Muscle layer of colon (tissue), 2 donors: ENCODE measurements at regions not wholly inside any gene's neighbourhood (a gene's known extent, or its start where the extent isn't known, plus 50 kb on each side); places are given as distances from the start of the nearest gene placed in this dataset.

Experiments used
- H3K27ac ChIP-seq: one replicate; pipeline ENCODE4 v1.7.0; 2013; ENCODE audit warnings: low read depth, mild to moderate bottlenecking, low read length, moderate library complexity
- H3K27me3 ChIP-seq, 2 donors: one replicate each; pipeline ENCODE4 v1.7.0; 2013; ENCODE audit warnings: low read length in 2 of 2, mild to moderate bottlenecking in 2 of 2; ENCODE audit not compliant: insufficient read depth in 2 of 2, control insufficient read depth in 1 of 2
- H3K36me3 ChIP-seq: one replicate; pipeline ENCODE4 v1.7.0; 2013; ENCODE audit warnings: mild to moderate bottlenecking, low read length; ENCODE audit not compliant: insufficient read depth
- H3K4me1 ChIP-seq: one replicate; pipeline ENCODE4 v1.7.0; 2013; ENCODE audit warnings: mild to moderate bottlenecking, low read length; ENCODE audit not compliant: insufficient read depth
- H3K4me3 ChIP-seq, 2 donors: one replicate each; pipeline ENCODE4 v1.7.0; 2013; ENCODE audit warnings: low read length in 2 of 2, low read depth in 1 of 2, mild to moderate bottlenecking in 1 of 2, moderate library complexity in 1 of 2
- H3K9ac ChIP-seq: one replicate; pipeline ENCODE4 v1.7.0; 2013; ENCODE audit warnings: low read length
- H3K9me3 ChIP-seq: one replicate; pipeline ENCODE4 v1.7.0; 2013; ENCODE audit warnings: mild to moderate bottlenecking, low read length
- donor health status: abdominal sarcoma.
- donor health status: Adenocarcinoma of cecum.

DNA sequence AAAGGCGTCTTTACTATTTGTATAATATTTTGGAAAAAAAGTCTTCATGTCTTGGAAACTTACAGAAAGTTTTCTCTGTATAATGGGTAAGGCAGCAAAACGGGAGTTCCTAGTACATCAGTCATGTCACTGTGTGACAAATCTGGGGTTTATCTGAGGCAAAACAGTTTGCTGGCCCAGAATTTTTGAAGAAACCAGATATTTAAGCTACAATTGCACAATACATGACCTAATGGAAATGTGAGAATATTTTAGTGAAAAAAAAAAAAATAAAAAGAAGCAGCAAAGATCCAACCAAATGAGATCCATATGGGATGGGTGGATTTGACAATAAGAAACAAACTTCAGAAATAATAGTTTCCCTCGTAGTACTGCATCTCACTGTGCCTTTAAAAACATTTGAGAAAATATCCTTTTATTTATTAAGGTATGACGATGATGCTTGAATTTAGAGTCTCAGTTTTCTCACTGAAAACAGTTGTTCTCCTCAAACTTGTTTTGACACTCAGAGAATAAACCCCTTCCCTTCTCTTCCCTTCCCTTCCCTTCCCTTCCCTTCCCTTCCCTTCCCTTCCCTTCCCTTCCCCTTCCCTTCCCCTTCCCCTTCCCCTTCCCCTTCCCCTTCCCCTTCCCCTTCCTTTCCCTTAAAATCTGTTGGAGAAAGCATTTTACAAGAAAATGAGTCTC is 180.5 kb upstream of the TUT7 start:
- Histone ChIP-seq H3K4me1 (peaks cover 5% of the 10 kb centered on the region), H3K27ac (no peak overlapping the region), H3K36me3 (no peaks in the 10 kb centered on the region), H3K27me3 (no peaks in the 10 kb centered on the region), H3K9ac (no peak overlapping the region), H3K4me3 (no peak overlapping the region), H3K9me3 (no peaks in the 10 kb centered on the region)

DNA sequence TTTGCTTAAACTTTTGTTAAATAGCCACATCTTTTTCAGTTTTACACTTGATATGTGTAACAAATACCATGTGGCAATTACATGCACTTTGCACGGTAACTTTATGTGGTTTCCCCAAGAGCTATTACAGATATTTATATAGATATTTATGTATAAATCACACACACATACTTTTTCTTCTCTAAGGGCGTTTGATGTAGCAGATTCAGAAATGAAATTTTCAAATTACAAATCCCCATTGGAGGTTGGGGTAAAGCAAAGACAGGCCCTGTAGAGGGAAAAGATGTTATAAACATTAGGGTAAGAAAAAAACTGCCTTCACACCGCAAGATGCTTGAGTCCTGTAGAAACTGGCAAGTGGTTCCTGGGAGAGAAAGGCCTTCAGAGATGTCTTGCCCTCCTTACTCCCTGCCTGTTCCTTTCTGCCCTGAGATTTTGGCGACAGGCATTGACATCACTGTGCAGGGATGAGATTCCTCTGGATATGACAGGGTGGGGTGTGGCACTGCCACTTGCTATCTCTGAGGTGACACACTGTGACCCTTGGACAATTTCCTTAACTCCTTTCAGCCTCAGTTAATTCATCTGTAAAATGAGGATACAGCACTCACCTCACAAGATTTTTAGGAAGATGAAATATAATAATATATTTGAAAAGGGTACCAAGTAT is 177.9 kb upstream of the TUT7 start:
- Histone ChIP-seq H3K4me1 (peaks cover 5% of the 10 kb centered on the region), H3K9me3 (no peaks in the 10 kb centered on the region), H3K36me3 (no peaks in the 10 kb centered on the region), H3K27ac (no peak overlapping the region), H3K9ac (no peak overlapping the region), H3K27me3 (no peaks in the 10 kb centered on the region), H3K4me3 (no peak overlapping the region)

DNA sequence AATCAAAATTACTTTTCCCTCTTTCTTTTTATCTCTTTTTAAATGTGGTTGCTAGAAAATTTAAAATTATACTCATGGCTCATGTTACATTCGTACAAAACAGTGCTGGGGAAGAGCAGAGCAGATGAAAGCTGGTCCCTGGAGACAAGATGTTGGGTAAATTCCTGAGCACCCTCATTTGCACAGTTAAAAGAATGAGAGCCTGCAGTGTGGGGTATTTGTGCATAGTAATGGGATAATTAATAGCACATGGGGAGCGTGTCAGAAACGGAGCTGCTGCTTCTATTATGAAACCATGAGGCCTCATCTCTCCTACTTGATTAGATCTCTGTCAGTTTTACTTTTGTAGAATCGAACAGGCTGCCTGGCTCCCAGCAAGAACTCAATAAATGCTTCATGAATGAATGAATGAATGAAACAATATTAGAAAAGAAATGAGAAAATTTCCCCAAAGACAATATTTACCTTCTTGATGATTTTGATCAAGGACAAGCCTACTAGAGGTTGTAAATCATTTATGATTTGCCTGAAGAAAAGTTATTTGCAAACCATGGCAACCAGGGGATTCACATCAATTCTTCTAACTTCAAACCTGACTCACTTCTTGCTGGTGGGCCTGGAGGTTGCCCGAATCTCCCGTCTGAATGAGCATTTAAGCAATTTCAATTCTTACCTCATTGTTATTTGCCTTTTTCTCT is 177.2 kb upstream of the TUT7 start:
- Histone ChIP-seq H3K27ac (no peak overlapping the region), H3K36me3 (no peaks in the 10 kb centered on the region), H3K9ac (no peak overlapping the region), H3K4me3 (no peak overlapping the region), H3K9me3 (no peaks in the 10 kb centered on the region), H3K27me3 (no peaks in the 10 kb centered on the region), H3K4me1 (peaks cover 5% of the 10 kb centered on the region)

DNA sequence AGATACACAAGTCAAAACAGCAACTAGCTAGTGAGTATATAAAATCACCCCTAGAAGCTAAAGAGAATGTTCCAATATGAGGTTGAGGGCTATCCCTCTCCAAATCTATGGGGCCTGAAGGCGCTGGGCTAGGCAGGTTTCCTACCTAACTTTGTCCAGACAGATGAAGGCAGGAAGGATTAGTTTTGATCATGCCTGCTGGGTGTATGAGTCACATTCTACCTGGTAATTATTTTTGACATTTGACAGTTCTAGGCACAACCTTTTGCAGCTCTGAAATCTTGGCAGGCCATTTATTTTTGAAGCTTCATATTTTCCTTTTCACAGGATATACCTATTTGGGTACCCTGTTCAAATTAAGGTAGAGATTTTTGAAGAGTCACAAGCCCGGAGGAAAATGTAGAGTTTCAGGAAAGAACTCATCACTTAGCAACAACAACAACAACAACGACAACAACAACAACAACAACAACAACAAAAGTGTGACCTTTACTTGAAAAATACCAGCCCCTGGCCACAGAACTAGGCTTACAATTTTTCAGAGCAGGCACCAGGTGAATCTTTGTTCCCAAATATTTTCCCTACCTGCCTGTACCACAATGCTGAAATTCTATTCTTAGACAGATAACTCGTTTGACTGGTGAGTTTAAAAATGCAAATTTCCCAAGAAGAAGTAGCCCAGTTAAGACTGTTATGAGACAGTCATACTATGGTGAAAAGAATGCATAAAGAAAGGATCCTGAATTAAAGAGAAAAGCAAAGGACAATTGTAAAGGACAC is 175.5 kb upstream of the TUT7 start:
- H3K4me1 ChIP-seq, result peaks cover 10% of the 10 kb centered on the region
- no peak overlapping the region for H3K27ac ChIP-seq
- H3K4me3 ChIP-seq, result no peak overlapping the region
- no peak overlapping the region for H3K9ac ChIP-seq
- H3K9me3 ChIP-seq, result no peaks in the 10 kb centered on the region
- H3K27me3 ChIP-seq, result no peaks in the 10 kb centered on the region
- no peaks in the 10 kb centered on the region for H3K36me3 ChIP-seq

DNA sequence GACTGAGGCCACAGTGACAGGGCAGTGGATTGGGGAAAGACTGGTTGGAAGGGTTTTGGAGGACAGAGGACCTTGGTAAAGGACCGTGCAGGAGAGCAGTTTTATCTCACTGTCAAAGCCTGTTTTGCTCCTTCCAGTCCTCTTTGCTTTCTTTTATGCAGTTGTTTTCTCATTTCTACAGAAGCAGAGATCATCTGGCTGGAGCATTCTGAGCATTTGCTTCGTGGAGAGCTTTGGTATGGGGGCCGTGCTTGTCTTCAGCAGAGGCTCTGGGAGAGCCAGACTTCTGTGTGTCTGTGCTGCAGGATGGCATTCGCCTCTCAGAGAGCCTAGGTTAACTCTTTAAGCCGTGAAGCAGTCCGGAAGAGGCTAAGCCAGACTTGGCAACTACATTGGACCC is 171.8 kb upstream of the TUT7 start:
- H3K27ac ChIP-seq, result no peak overlapping the region
- no peak overlapping the region for H3K9ac ChIP-seq
- H3K9me3 ChIP-seq, result no peaks in the 10 kb centered on the region
- H3K4me1 ChIP-seq, result peaks cover 10% of the 10 kb centered on the region
- no peaks in the 10 kb centered on the region for H3K27me3 ChIP-seq
- no peaks in the 10 kb centered on the region for H3K36me3 ChIP-seq
- H3K4me3 ChIP-seq, result no peak overlapping the region

DNA sequence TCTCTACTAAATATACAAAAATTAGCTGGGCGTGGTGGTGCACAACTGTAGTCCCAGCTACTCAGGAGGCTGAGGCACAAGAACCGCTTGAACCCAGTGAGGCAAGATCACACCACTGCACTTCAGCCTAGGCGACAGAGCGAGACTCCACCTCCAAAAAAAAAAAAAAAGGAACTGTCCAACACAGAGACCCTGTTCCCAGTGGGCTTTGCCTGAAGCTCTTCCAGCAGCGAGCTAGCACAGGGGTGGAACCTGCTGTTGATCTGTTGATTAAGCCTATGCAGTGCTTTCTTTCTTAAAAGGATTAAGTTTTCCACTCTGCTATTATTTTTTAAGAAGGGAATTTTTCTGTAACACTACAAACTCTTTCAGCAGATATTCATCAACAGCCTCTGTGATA is 171.0 kb upstream of the TUT7 start:
- Histone ChIP-seq H3K9ac (no peak overlapping the region), H3K9me3 (no peaks in the 10 kb centered on the region), H3K4me3 (no peak overlapping the region), H3K27me3 (no peaks in the 10 kb centered on the region), H3K27ac (no peak overlapping the region), H3K4me1 (peaks cover 10% of the 10 kb centered on the region), H3K36me3 (no peaks in the 10 kb centered on the region)

DNA sequence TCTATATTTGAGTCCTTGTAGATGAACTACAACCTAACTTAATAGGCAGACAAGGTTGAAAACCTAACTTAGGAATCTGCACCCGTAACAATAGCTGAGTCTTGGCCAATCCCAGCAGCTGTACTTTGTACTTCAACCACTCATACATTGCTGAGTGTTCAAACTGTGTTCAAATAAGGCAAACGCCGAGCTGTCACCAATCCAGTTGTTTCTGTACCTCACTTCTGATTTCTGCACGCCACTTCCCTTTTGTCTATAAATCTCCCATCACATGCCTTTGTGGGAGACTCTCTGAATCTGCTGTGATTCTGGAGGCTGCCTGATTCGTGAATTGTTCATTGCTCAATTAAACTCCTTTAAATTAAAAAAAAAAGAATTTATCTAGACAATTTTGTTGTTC is 167.8 kb upstream of the TUT7 start:
- H3K36me3 ChIP-seq, result no peaks in the 10 kb centered on the region
- no peak overlapping the region for H3K9ac ChIP-seq
- no peak overlapping the region for H3K4me3 ChIP-seq
- H3K9me3 ChIP-seq, result no peaks in the 10 kb centered on the region
- no peaks in the 10 kb centered on the region for H3K27me3 ChIP-seq
- peaks cover 10% of the 10 kb centered on the region for H3K4me1 ChIP-seq
- H3K27ac ChIP-seq, result no peak overlapping the region

DNA sequence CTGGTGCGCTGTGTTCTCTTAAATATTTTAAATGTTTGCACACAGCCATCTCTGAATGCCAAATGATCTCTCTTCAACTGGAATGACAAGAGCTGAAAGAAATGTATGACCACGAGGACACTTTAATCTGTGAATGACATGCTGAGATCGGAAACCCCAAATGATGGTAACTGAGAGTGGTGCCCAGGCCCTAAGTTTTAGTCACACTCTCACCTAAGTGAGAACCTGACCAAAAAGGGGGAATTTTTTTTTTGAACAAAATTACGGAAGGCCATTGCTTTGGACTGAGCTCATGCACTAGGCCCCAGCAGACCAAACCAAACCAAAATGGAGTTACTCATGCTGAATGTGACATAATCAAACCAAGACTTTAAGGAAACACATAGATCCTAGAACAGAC is 167.1 kb upstream of the TUT7 start:
- H3K9me3 ChIP-seq, result no peaks in the 10 kb centered on the region
- no peaks in the 10 kb centered on the region for H3K27me3 ChIP-seq
- no peak overlapping the region for H3K4me3 ChIP-seq
- no peak overlapping the region for H3K27ac ChIP-seq
- no peak overlapping the region for H3K9ac ChIP-seq
- no peaks in the 10 kb centered on the region for H3K36me3 ChIP-seq
- peaks cover 9% of the 10 kb centered on the region for H3K4me1 ChIP-seq

DNA sequence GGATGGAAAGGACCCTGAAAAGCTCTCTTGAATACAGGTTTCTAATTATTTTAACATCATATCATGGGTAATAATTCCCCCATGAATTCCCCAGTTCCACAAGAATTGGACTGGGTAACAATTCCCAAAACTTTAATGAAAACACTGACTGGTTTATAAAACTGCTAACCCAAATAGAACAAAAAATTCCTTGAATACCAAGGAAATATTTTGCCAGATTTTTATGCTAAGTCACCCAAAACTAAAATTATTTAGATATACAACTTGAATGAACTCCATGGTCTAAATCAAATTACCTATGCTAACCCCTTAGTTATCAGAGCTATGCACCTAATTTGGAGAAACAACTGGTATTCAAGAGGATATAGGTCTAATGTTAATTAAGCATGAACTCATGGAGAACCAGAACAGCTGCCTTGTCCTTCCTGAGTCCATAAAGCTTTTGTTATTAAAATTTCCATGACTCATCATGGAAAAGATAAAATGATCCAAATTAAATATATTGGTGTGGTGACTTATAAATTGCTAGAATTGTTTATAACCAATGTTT is 164.9 kb upstream of the TUT7 start:
- H3K27ac ChIP-seq, result no peak overlapping the region
- no peaks in the 10 kb centered on the region for H3K36me3 ChIP-seq
- no peaks in the 10 kb centered on the region for H3K9me3 ChIP-seq
- H3K4me1 ChIP-seq, result peaks cover 18% of the 10 kb centered on the region
- no peaks in the 10 kb centered on the region for H3K27me3 ChIP-seq
- no peak overlapping the region for H3K4me3 ChIP-seq
- no peak overlapping the region for H3K9ac ChIP-seq

DNA sequence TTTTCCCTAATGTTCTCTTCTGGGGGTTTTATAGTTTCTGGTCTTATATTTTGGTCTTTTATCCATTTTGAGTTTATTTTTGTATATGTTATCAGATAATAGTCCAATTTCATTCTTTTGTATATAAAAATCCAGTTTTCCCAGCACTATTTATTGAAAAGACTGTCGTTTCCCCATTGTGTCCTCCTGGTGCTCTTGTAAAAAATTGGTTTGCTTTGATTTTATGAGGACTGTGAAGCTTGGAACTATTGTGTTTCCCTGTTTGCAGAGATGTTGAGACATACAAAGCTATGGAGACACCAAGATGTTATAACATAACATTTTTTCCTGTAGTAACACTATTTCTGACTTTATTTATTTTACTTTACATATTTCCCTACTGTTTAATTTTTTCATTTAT is 163.3 kb upstream of the TUT7 start:
- Histone ChIP-seq H3K36me3 (no peaks in the 10 kb centered on the region), H3K4me3 (no peak overlapping the region), H3K27ac (no peak overlapping the region), H3K9ac (no peak overlapping the region), H3K9me3 (no peaks in the 10 kb centered on the region), H3K27me3 (no peaks in the 10 kb centered on the region), H3K4me1 (peaks cover 24% of the 10 kb centered on the region)

DNA sequence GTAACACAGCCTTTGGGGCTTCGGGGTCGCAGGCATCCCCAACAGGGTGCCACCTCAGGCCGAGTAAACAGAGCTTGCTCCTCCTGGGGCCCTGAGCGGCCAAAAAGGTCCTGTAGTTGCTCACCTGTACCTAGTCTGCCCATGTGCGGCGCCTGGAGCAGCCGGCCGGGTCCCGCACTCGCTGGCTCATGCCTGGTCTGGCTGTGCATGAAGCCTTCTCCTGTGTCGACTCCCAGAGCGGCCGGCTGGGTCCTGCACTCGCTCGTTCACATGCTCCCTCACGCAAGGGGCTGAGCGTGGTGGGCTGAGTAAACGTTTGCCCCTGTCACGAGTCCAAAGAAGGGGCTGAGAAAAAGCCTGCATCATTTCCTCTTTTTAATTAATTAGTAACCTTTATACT is 162.4 kb upstream of the TUT7 start:
- no peak overlapping the region for H3K27ac ChIP-seq
- H3K36me3 ChIP-seq, result no peaks in the 10 kb centered on the region
- no peak overlapping the region for H3K4me3 ChIP-seq
- H3K4me1 ChIP-seq, result peaks cover 24% of the 10 kb centered on the region
- H3K9ac ChIP-seq, result no peak overlapping the region
- no peaks in the 10 kb centered on the region for H3K27me3 ChIP-seq
- no peaks in the 10 kb centered on the region for H3K9me3 ChIP-seq
